Upper lobe of left lung (tissue), 4 donors: ENCODE measurements at regions not wholly inside any gene's neighbourhood (a gene's known extent, or its start where the extent isn't known, plus 50 kb on each side); places are given as distances from the start of the nearest gene placed in this dataset.

ENCODE experiments used
- CTCF ChIP-seq, 6 experiments: fragments of 450-650 bp in 4 of 6; fragments of 200-600 bp in 2 of 6; sonication (generic) in 2 of 6; IDR thresholded peaks; one replicate each; pipeline ENCODE4 v1.5.1; 2016 to 2019; ENCODE audit warnings: antibody characterized with exemption in 6 of 6
- EP300 ChIP-seq, 4 donors: sonication (generic); formaldehyde crosslinking; IDR thresholded peaks; one replicate each; pipeline ENCODE4 v1.5.1; 2017; ENCODE audit warnings: antibody characterized with exemption in 4 of 4, control low read depth in 2 of 4
- POLR2A ChIP-seq, 4 donors: fragments of 450-650 bp; IDR thresholded peaks; one replicate each; pipeline ENCODE4 v1.5.1; 2016 to 2017; ENCODE audit warnings: antibody characterized with exemption in 4 of 4, mild to moderate bottlenecking in 2 of 4
- POLR2AphosphoS5 ChIP-seq, 2 donors: sonication (generic); formaldehyde crosslinking; IDR thresholded peaks; one replicate each; pipeline ENCODE4 v1.5.1; 2017; ENCODE audit warnings: antibody characterized with exemption in 2 of 2

- TF ChIP-seq POLR2A (IDR thresholded peaks at IDR 0.05) (no peak), POLR2AphosphoS5 (IDR thresholded peaks at IDR 0.05) (no peak), CTCF (IDR thresholded peaks at IDR 0.05) (no peak), EP300 (IDR thresholded peaks at IDR 0.05) (no peak)
Observed at GRCh38 chr4:24244663-24245490, 339.5 kb downstream of the DHX15 start.
